ENCODE measurements at regions not wholly inside any gene's neighbourhood (a gene's known extent, or its start where the extent isn't known, plus 50 kb on each side); places are given as distances from the start of the nearest gene placed in this dataset.

- DNase-seq, result no peak
- no peak overlapping the region for H3K27ac ChIP-seq
- H3K36me3 ChIP-seq (replicated peaks), result no peaks in the 10 kb centered on the region
- no peak for TF ChIP-seq CTCF (IDR thresholded peaks at IDR 0.05; ENCODE audit: low read depth, low read length, missing control alignments)
- H3K27me3 ChIP-seq (replicated peaks), result no peaks in the 10 kb centered on the region
- no peak overlapping the region for H3K4me3 ChIP-seq (ENCODE audit: low read depth, low read length)
- in situ Hi-C loops (cut with HindIII; ENCODE audit: low pct_ligation_motif_present, low sequenced_read_pairs), result no loop called here
Measured at GRCh38 chr5:124182133-124182532, 564.3 kb downstream of the ZNF608 start.

- H3K27me3 ChIP-seq (replicated peaks), result no peaks in the 10 kb centered on the region
- TF ChIP-seq CTCF (IDR thresholded peaks at IDR 0.05; ENCODE audit: low read depth, low read length, missing control alignments), result no peak
- in situ Hi-C loops (cut with HindIII; ENCODE audit: low pct_ligation_motif_present, low sequenced_read_pairs), result no loop called here
- DNase-seq, result no peak
- H3K4me3 ChIP-seq (ENCODE audit: low read depth, low read length), result no peak overlapping the region
- no peaks in the 10 kb centered on the region for H3K36me3 ChIP-seq (replicated peaks)
- no peak overlapping the region for H3K27ac ChIP-seq
Measured at GRCh38 chr5:124180875-124181461, 565.5 kb downstream of the ZNF608 start.

DNA sequence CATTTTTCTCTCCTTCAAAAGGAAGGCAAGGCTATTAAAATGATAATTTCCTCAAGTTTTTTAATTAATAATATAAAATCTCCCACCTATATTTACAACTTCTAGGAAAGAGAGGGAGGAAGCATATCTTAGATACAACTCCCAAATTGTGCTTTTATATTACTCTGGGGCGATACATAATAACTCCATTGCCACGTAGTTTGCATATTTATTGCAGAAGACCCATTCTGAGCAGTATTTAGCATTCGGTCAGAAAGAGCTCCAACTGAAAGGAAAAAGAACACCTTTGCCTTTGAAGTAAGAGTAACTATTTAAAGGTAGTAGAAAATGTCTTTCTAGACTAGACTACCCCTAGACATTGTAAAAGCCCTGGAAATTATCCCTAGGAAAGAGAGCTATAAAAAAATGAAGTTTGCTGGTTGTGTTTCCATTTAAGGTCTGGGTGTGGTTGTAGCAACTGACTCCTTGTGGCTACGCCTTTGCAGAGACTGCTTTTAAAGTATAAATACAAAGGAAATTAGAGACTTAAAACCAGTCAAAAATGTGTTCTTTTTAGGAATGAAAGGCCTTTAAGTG lies 566.1 kb downstream of the ZNF608 start:
- Histone ChIP-seq H3K27ac (no peak overlapping the region), H3K4me3 (ENCODE audit: low read depth, low read length) (no peak overlapping the region), H3K27me3 (replicated peaks) (no peaks in the 10 kb centered on the region), H3K36me3 (replicated peaks) (no peaks in the 10 kb centered on the region)
- DNase-seq, result no peak
- TF ChIP-seq CTCF (IDR thresholded peaks at IDR 0.05; ENCODE audit: low read depth, low read length, missing control alignments), result no peak
- in situ Hi-C loops (cut with HindIII; ENCODE audit: low pct_ligation_motif_present, low sequenced_read_pairs), result no loop called here

DNA sequence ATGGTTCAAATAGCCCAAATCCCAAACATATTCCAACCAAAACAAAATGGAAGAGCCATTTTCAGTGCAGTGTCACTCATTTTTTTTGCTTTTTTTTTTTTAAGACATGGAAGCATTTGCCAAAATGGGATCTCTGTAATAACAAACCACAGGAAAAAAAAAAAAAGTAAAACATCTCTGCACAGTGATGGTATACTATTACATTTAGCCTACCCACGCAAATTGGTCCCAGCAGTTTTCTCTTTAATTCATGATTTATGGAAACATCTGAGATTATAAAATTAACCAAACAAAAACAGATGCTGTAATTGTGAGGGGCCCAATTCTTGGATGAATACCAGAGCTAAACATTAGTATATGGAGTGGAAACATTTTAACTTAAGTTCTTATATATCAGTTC lies 566.6 kb downstream of the ZNF608 start:
- in situ Hi-C loops (cut with HindIII; ENCODE audit: low pct_ligation_motif_present, low sequenced_read_pairs), result no loop called here

GRCh38 chr5:124178050-124178449 lies 568.4 kb downstream of the ZNF608 start:
- TF ChIP-seq CTCF (IDR thresholded peaks at IDR 0.05; ENCODE audit: low read depth, low read length, missing control alignments), result no peak
- Histone ChIP-seq H3K27me3 (replicated peaks) (no peaks in the 10 kb centered on the region), H3K4me3 (ENCODE audit: low read depth, low read length) (no peak overlapping the region), H3K27ac (no peak overlapping the region), H3K36me3 (replicated peaks) (no peaks in the 10 kb centered on the region)
- no peak for DNase-seq
- in situ Hi-C loops (cut with HindIII; ENCODE audit: low pct_ligation_motif_present, low sequenced_read_pairs), result no loop called here

More for the DNA sequence above, 566.6 kb downstream of the ZNF608 start:
- H3K27ac ChIP-seq, result no peak overlapping the region
- no peaks in the 10 kb centered on the region for H3K36me3 ChIP-seq (replicated peaks)
- TF ChIP-seq CTCF (IDR thresholded peaks at IDR 0.05; ENCODE audit: low read depth, low read length, missing control alignments), result no peak
- H3K27me3 ChIP-seq (replicated peaks), result no peaks in the 10 kb centered on the region
- no peak for DNase-seq
- H3K4me3 ChIP-seq (ENCODE audit: low read depth, low read length), result no peak overlapping the region

- Histone ChIP-seq H3K4me3 (ENCODE audit: low read depth, low read length) (no peak overlapping the region), H3K27ac (no peak overlapping the region), H3K27me3 (replicated peaks) (no peaks in the 10 kb centered on the region), H3K36me3 (replicated peaks) (no peaks in the 10 kb centered on the region)
- in situ Hi-C loops (cut with HindIII; ENCODE audit: low pct_ligation_motif_present, low sequenced_read_pairs), result no loop called here
- DNase-seq, result no peak
- TF ChIP-seq CTCF (IDR thresholded peaks at IDR 0.05; ENCODE audit: low read depth, low read length, missing control alignments), result peak; percentile 31
Measured at GRCh38 chr5:124176692-124177091, 569.7 kb downstream of the ZNF608 start.
